Tongue (tissue), 1 donor: ENCODE measurements at regions not wholly inside any gene's neighbourhood (a gene's known extent, or its start where the extent isn't known, plus 50 kb on each side); places are given as distances from the start of the nearest gene placed in this dataset.
A peak's percentile ranks its signal among the peaks of the same experiment; 100 is the strongest.
"Not testable (repeated sequence)": the region's sequence is repeated elsewhere in the genome, so short reads cannot be mapped to it uniquely, and the experiment has no call there.

Experiments used
- DNase-seq: peaks from one replicate; pipeline ENCODE4 v3.0.0-alpha.2; 2015

GRCh38 chr11:38416141-38416540, 1818.1 kb upstream of the RAG2 start:
- peak; percentile 38 for DNase-seq

GRCh38 chr11:38411149-38411548, 1813.1 kb upstream of the RAG2 start:
- no peak for DNase-seq

GRCh38 chr11:38402063-38402462, 1804.0 kb upstream of the RAG2 start:
- DNase-seq: no peak

- DNase-seq: no peak
Measured at GRCh38 chr11:38392176-38392575, 1794.1 kb upstream of the RAG2 start.

GRCh38 chr11:38384568-38384967, 1786.5 kb upstream of the RAG2 start:
- DNase-seq: no peak

- no peak for DNase-seq
Measured at GRCh38 chr11:38365274-38365673, 1767.2 kb upstream of the RAG2 start.

GRCh38 chr11:38356255-38356654, 1758.2 kb upstream of the RAG2 start:
- DNase-seq: no peak

- DNase-seq: no peak
Measured at GRCh38 chr11:38345286-38345685, 1747.2 kb upstream of the RAG2 start.

- DNase-seq: not testable (repeated sequence)
Measured at GRCh38 chr11:38341612-38342011, 1743.6 kb upstream of the RAG2 start.

- no peak for DNase-seq
Measured at GRCh38 chr11:38339835-38340440, 1741.9 kb upstream of the RAG2 start.

GRCh38 chr11:38338022-38338421, 1740.0 kb upstream of the RAG2 start:
- not testable (repeated sequence) for DNase-seq

GRCh38 chr11:38332046-38332445, 1734.0 kb upstream of the RAG2 start:
- no peak for DNase-seq

- DNase-seq: no peak
Measured at GRCh38 chr11:38330578-38330977, 1732.5 kb upstream of the RAG2 start.

GRCh38 chr11:38323961-38324761, 1726.1 kb upstream of the RAG2 start:
- no peak for DNase-seq

- no peak for DNase-seq
Measured at GRCh38 chr11:38315151-38315550, 1717.1 kb upstream of the RAG2 start.

- DNase-seq: no peak
Measured at GRCh38 chr11:38307455-38307854, 1709.4 kb upstream of the RAG2 start.

GRCh38 chr11:38305682-38306081, 1707.6 kb upstream of the RAG2 start:
- DNase-seq: no peak

- DNase-seq: peak; percentile 3
Measured at GRCh38 chr11:38304926-38305325, 1706.9 kb upstream of the RAG2 start.

- no peak for DNase-seq
Measured at GRCh38 chr11:38302564-38302963, 1704.5 kb upstream of the RAG2 start.

- no peak for DNase-seq
Measured at GRCh38 chr11:38300570-38300969, 1702.5 kb upstream of the RAG2 start.

GRCh38 chr11:38296211-38296776, 1698.3 kb upstream of the RAG2 start:
- no peak for DNase-seq

GRCh38 chr11:38282718-38283117, 1684.7 kb upstream of the RAG2 start:
- no peak for DNase-seq

GRCh38 chr11:38278457-38279141, 1680.6 kb upstream of the RAG2 start:
- no peak for DNase-seq
